ENCODE measurements at regions not wholly inside any gene's neighbourhood (a gene's known extent, or its start where the extent isn't known, plus 50 kb on each side); places are given as distances from the start of the nearest gene placed in this dataset.

DNA sequence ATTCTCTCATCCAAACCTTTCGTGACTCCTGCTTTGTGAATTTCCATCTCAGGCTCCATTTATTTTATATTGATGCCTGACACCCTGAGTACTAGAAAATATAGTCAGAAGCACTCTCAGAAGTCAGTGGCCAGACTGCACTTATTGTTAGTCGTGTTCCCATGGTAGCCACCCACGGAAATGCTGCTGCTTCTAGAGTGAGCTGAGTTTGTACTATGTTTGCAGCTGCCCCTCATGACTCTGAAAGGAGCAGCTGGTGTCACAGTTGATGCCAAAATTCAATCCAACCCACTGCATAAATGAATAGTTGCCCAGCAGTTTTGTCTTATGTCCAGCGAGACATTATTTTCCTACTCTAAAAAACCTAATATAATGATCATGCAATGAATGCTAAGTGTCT is 265.2 kb upstream of the SPHKAP start:
- H3K18ac ChIP-seq (ENCODE audit: low read depth in 1 of 2, low read length in 2 of 2): no peak overlapping the region
- H2BK15ac ChIP-seq (ENCODE audit: low read depth, poor library complexity, severe bottlenecking): no peak overlapping the region
- DNase-seq: no peak
- H3K4me1 ChIP-seq (ENCODE audit: control insufficient read depth, insufficient read depth, low read depth, low read length): no peaks in the 10 kb centered on the region
- H3K14ac ChIP-seq (ENCODE audit: low read length in 2 of 2): no peak overlapping the region
- no peak overlapping the region for H3K4ac ChIP-seq (ENCODE audit: low read depth in 1 of 2, low read length in 2 of 2)
- 62% methylated on average over 4 of the region's 4 CpGs for WGBS
- no peak overlapping the region for H2BK5ac ChIP-seq (ENCODE audit: low read depth, low read length, poor library complexity, severe bottlenecking)
- H3K4me2 ChIP-seq (ENCODE audit: low read length, poor library complexity, severe bottlenecking): no peak overlapping the region
- no peaks in the 10 kb centered on the region for H3K79me1 ChIP-seq (replicated peaks; ENCODE audit: low read length, poor library complexity, severe bottlenecking)
- H3K9me3 ChIP-seq (ENCODE audit: control insufficient read depth, low read length): peaks cover 11% of the 10 kb centered on the region
- no peaks in the 10 kb centered on the region for H3K36me3 ChIP-seq (ENCODE audit: control insufficient read depth in 1 of 2, insufficient read depth in 2 of 2, low read depth in 1 of 2, low read length in 2 of 2)
- no peak overlapping the region for H3K9ac ChIP-seq (ENCODE audit: low read length)
- no peak overlapping the region for H2AK5ac ChIP-seq (ENCODE audit: low read length, severe bottlenecking)
- no peak overlapping the region for H3K23ac ChIP-seq (ENCODE audit: low read length in 2 of 2)
- no peak overlapping the region for H2AFZ ChIP-seq (ENCODE audit: low read depth, low read length)
- no peak overlapping the region for H2BK12ac ChIP-seq (ENCODE audit: low read length in 2 of 2)
- H3K27ac ChIP-seq (ENCODE audit: low read length, poor library complexity, severe bottlenecking): no peak overlapping the region
- no peaks in the 10 kb centered on the region for H3K27me3 ChIP-seq (ENCODE audit: control insufficient read depth in 1 of 2, insufficient read depth in 1 of 2, low read length in 2 of 2)
- no peak overlapping the region for H3K4me3 ChIP-seq (ENCODE audit: insufficient read depth in 1 of 2, low read depth in 1 of 2, low read length in 2 of 2)
- no peak overlapping the region for H2BK120ac ChIP-seq (ENCODE audit: low read depth, low read length)
- H4K91ac ChIP-seq (ENCODE audit: low read length): no peak overlapping the region
- no peak overlapping the region for H4K8ac ChIP-seq (ENCODE audit: low read length)

DNA sequence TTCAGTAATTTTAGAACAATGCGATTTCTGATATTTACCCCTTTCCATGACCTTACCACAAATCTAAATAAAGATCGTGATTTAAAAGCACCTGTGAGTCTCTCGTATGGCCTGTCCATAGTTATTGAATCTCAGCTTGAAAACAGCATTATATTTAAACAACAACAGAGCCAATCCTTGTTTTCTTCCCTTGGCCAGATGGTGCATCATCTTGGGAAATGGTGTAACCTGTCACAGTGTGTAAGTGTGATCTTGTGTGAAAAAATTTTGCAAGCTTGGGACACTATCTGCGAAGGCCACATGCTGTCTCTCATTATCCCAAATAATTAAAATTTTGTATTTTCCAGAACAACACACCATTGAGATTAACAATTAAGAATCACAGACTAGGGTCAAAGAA is 262.7 kb upstream of the SPHKAP start:
- H2BK12ac ChIP-seq (ENCODE audit: low read length in 2 of 2): no peak overlapping the region
- H3K14ac ChIP-seq (ENCODE audit: low read length in 2 of 2): no peak overlapping the region
- no peaks in the 10 kb centered on the region for H3K36me3 ChIP-seq (ENCODE audit: control insufficient read depth in 1 of 2, insufficient read depth in 2 of 2, low read depth in 1 of 2, low read length in 2 of 2)
- no peak overlapping the region for H4K91ac ChIP-seq (ENCODE audit: low read length)
- no peak overlapping the region for H3K4me3 ChIP-seq (ENCODE audit: insufficient read depth in 1 of 2, low read depth in 1 of 2, low read length in 2 of 2)
- H2BK15ac ChIP-seq (ENCODE audit: low read depth, poor library complexity, severe bottlenecking): no peak overlapping the region
- H3K27ac ChIP-seq (ENCODE audit: low read length, poor library complexity, severe bottlenecking): no peak overlapping the region
- no peak overlapping the region for H3K18ac ChIP-seq (ENCODE audit: low read depth in 1 of 2, low read length in 2 of 2)
- H3K27me3 ChIP-seq (ENCODE audit: control insufficient read depth in 1 of 2, insufficient read depth in 1 of 2, low read length in 2 of 2): no peaks in the 10 kb centered on the region
- H3K23ac ChIP-seq (ENCODE audit: low read length in 2 of 2): no peak overlapping the region
- DNase-seq: no peak
- H3K79me1 ChIP-seq (replicated peaks; ENCODE audit: low read length, poor library complexity, severe bottlenecking): no peaks in the 10 kb centered on the region
- H2AK5ac ChIP-seq (ENCODE audit: low read length, severe bottlenecking): no peak overlapping the region
- no peak overlapping the region for H4K8ac ChIP-seq (ENCODE audit: low read length)
- H2BK120ac ChIP-seq (ENCODE audit: low read depth, low read length): no peak overlapping the region
- H2AFZ ChIP-seq (ENCODE audit: low read depth, low read length): no peak overlapping the region
- H2BK5ac ChIP-seq (ENCODE audit: low read depth, low read length, poor library complexity, severe bottlenecking): no peak overlapping the region
- peaks cover 8% of the 10 kb centered on the region for H3K9me3 ChIP-seq (ENCODE audit: control insufficient read depth, low read length)
- WGBS: 77% methylated on average over 3 of the region's 4 CpGs
- H3K4ac ChIP-seq (ENCODE audit: low read depth in 1 of 2, low read length in 2 of 2): no peak overlapping the region
- H3K4me1 ChIP-seq (ENCODE audit: control insufficient read depth, insufficient read depth, low read depth, low read length): no peaks in the 10 kb centered on the region
- no peak overlapping the region for H3K9ac ChIP-seq (ENCODE audit: low read length)
- H3K4me2 ChIP-seq (ENCODE audit: low read length, poor library complexity, severe bottlenecking): no peak overlapping the region

DNA sequence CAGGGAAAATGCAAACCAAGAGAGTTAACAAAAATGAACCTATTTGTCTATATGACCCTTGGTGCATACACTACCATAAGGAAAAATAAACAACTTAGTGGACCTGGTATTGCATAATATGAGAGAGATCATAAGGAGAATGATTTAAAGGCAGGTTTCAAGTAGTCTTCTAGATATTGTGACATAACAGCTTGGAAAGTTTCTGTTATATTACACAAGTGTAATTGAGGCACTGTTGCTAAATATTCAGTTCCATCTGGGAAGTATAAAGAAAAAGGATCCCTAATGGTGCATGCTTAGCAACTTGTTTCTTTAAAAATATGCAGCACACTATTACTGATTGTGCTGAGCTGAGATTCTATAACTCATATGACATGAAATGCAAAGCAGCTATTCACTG is 252.2 kb upstream of the SPHKAP start:
- no peak for DNase-seq
- no peak overlapping the region for H2BK12ac ChIP-seq (ENCODE audit: low read length in 2 of 2)

DNA sequence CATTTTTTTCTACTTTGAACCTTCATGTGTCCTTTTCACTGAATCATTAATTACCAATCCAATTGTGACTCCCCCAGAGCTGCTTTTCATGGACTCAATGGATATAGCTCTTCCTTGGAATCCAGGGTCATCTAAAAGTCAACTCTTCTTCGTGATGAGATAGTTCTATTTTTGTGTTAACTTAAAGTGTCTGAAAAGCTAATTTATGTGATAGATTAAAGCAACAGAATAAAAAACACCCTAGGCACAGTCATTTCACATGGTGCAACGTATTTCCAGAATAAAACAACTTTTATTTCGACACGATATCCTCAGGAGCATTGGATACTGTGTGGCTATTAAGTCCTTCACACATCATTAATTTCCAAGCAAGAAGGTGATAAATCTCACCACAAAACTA is 250.6 kb upstream of the SPHKAP start:
- Histone ChIP-seq H3K4ac (ENCODE audit: low read depth in 1 of 2, low read length in 2 of 2) (no peak overlapping the region), H3K9me3 (ENCODE audit: control insufficient read depth, low read length) (peaks cover 26% of the 10 kb centered on the region), H3K4me2 (ENCODE audit: low read length, poor library complexity, severe bottlenecking) (no peak overlapping the region), H3K14ac (ENCODE audit: low read length in 2 of 2) (no peak overlapping the region), H2BK120ac (ENCODE audit: low read depth, low read length) (no peak overlapping the region), H2BK15ac (ENCODE audit: low read depth, poor library complexity, severe bottlenecking) (no peak overlapping the region), H3K27me3 (ENCODE audit: control insufficient read depth in 1 of 2, insufficient read depth in 1 of 2, low read length in 2 of 2) (no peaks in the 10 kb centered on the region), H3K79me1 (replicated peaks; ENCODE audit: low read length, poor library complexity, severe bottlenecking) (no peaks in the 10 kb centered on the region), H2AK5ac (ENCODE audit: low read length, severe bottlenecking) (no peak overlapping the region), H3K4me3 (ENCODE audit: insufficient read depth in 1 of 2, low read depth in 1 of 2, low read length in 2 of 2) (no peak overlapping the region), H2AFZ (ENCODE audit: low read depth, low read length) (no peak overlapping the region), H3K4me1 (ENCODE audit: control insufficient read depth, insufficient read depth, low read depth, low read length) (no peaks in the 10 kb centered on the region), H3K36me3 (ENCODE audit: control insufficient read depth in 1 of 2, insufficient read depth in 2 of 2, low read depth in 1 of 2, low read length in 2 of 2) (no peaks in the 10 kb centered on the region), H3K9ac (ENCODE audit: low read length) (no peak overlapping the region), H3K27ac (ENCODE audit: low read length, poor library complexity, severe bottlenecking) (no peak overlapping the region), H2BK12ac (ENCODE audit: low read length in 2 of 2) (no peak overlapping the region), H3K23ac (ENCODE audit: low read length in 2 of 2) (no peak overlapping the region), H4K8ac (ENCODE audit: low read length) (no peak overlapping the region), H2BK5ac (ENCODE audit: low read depth, low read length, poor library complexity, severe bottlenecking) (no peak overlapping the region), H4K91ac (ENCODE audit: low read length) (no peak overlapping the region), H3K18ac (ENCODE audit: low read depth in 1 of 2, low read length in 2 of 2) (no peak overlapping the region)
- DNase-seq: no peak
- 54% methylated on average over 3 of the region's 4 CpGs for WGBS

More for the DNA sequence above, 252.2 kb upstream of the SPHKAP start:
- H3K27ac ChIP-seq (ENCODE audit: low read length, poor library complexity, severe bottlenecking): no peak overlapping the region
- no peak overlapping the region for H3K4me2 ChIP-seq (ENCODE audit: low read length, poor library complexity, severe bottlenecking)
- H2AFZ ChIP-seq (ENCODE audit: low read depth, low read length): no peak overlapping the region
- H2BK15ac ChIP-seq (ENCODE audit: low read depth, poor library complexity, severe bottlenecking): no peak overlapping the region
- H3K4ac ChIP-seq (ENCODE audit: low read depth in 1 of 2, low read length in 2 of 2): no peak overlapping the region
- no peak overlapping the region for H3K4me3 ChIP-seq (ENCODE audit: insufficient read depth in 1 of 2, low read depth in 1 of 2, low read length in 2 of 2)
- H4K8ac ChIP-seq (ENCODE audit: low read length): no peak overlapping the region
- H3K23ac ChIP-seq (ENCODE audit: low read length in 2 of 2): no peak overlapping the region
- peaks cover 15% of the 10 kb centered on the region for H3K9me3 ChIP-seq (ENCODE audit: control insufficient read depth, low read length)
- no peak overlapping the region for H2BK5ac ChIP-seq (ENCODE audit: low read depth, low read length, poor library complexity, severe bottlenecking)
- no peaks in the 10 kb centered on the region for H3K79me1 ChIP-seq (replicated peaks; ENCODE audit: low read length, poor library complexity, severe bottlenecking)
- H2BK120ac ChIP-seq (ENCODE audit: low read depth, low read length): no peak overlapping the region
- no peak overlapping the region for H3K14ac ChIP-seq (ENCODE audit: low read length in 2 of 2)
- no peaks in the 10 kb centered on the region for H3K4me1 ChIP-seq (ENCODE audit: control insufficient read depth, insufficient read depth, low read depth, low read length)
- H3K9ac ChIP-seq (ENCODE audit: low read length): no peak overlapping the region
- H3K18ac ChIP-seq (ENCODE audit: low read depth in 1 of 2, low read length in 2 of 2): no peak overlapping the region
- no peak overlapping the region for H2AK5ac ChIP-seq (ENCODE audit: low read length, severe bottlenecking)
- no peaks in the 10 kb centered on the region for H3K36me3 ChIP-seq (ENCODE audit: control insufficient read depth in 1 of 2, insufficient read depth in 2 of 2, low read depth in 1 of 2, low read length in 2 of 2)
- H3K27me3 ChIP-seq (ENCODE audit: control insufficient read depth in 1 of 2, insufficient read depth in 1 of 2, low read length in 2 of 2): no peaks in the 10 kb centered on the region
- no peak overlapping the region for H4K91ac ChIP-seq (ENCODE audit: low read length)

Data from mesenchymal stem cell (in vitro differentiated cells and primary cell).